Activated T-cell treated with anti-CD3 and anti-CD28 coated beads, Interleukin-2, amount 50 U/mL, for 72 hours (primary cell): ENCODE measurements at regions not wholly inside any gene's neighbourhood (a gene's known extent, or its start where the extent isn't known, plus 50 kb on each side); places are given as distances from the start of the nearest gene placed in this dataset.

Source experiments
- ATAC-seq, 2 donors: fragments of 150-1000 bp; cut with Tn5 transposase; replicated peaks in 1 of 2; 2 replicates each; pipeline ENCODE4 v1.10.0; 2021; ENCODE audit warnings: moderate library complexity in 2 of 2, mild to moderate bottlenecking in 1 of 2
- DNase-seq, 2 donors: peaks; one replicate each; pipeline ENCODE4 v3.0.0; 2021 to 2022; ENCODE audit warnings: mixed read lengths in 1 of 2
- H3K27ac Mint-ChIP-seq: one replicate; pipeline ENCODE4 v1.8.0; 2022; ENCODE audit warnings: mild to moderate bottlenecking, moderate library complexity, mixed read lengths
- H3K27me3 Mint-ChIP-seq: one replicate; pipeline ENCODE4 v1.8.0; 2022; ENCODE audit warnings: low read depth, mixed read lengths
- H3K36me3 Mint-ChIP-seq, 2 donors: one replicate each; pipeline ENCODE4 v1.8.0; 2022; ENCODE audit warnings: mixed read lengths in 2 of 2, mild to moderate bottlenecking in 1 of 2; ENCODE audit not compliant: insufficient read depth in 2 of 2
- H3K4me1 Mint-ChIP-seq: one replicate; pipeline ENCODE4 v1.8.0; 2022; ENCODE audit warnings: low read depth, mixed read lengths
- H3K4me3 Mint-ChIP-seq, 2 donors: one replicate each; pipeline ENCODE4 v1.8.0; 2022; ENCODE audit warnings: mild to moderate bottlenecking in 2 of 2, mixed read lengths in 2 of 2, moderate library complexity in 2 of 2
- H3K9me3 Mint-ChIP-seq, 2 donors: one replicate each; pipeline ENCODE4 v1.8.0; 2022; ENCODE audit warnings: mixed read lengths in 2 of 2

- no peak for DNase-seq
- peaks cover 8% of the 10 kb centered on the region for H3K27me3 Mint-ChIP-seq
- peaks cover 0 to 2% of the 10 kb centered on the region in 2 donors for H3K36me3 Mint-ChIP-seq
- no peak overlapping the region for H3K4me3 Mint-ChIP-seq
- H3K9me3 Mint-ChIP-seq, result peaks cover 3% of the 10 kb centered on the region in 2 donors
- H3K4me1 Mint-ChIP-seq, result no peaks in the 10 kb centered on the region
- no peak for ATAC-seq
- no peak overlapping the region for H3K27ac Mint-ChIP-seq
Measured at GRCh38 chr16:54685682-54686081, 245.0 kb upstream of the IRX5 start.

DNA sequence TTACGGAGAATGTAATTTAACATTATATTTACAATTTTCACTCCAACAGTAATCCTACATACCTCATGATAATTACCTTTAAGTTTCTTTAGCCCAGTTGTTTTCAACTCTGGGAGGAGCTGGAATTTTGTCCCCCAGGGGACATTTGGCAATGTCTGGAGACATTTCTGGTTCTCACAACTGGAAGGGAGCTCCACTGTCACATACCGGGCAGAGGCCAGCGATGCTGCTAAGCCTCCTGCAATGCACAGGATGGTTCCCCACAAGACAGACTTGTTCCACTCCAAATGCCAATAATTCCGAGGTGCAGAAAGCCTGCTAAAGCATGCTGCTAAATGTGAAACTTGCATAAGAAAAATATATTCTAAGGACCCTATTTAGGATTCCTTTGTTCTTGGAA is 251.1 kb upstream of the IRX5 start:
- ATAC-seq (no peak), DNase-seq (no peak)
- Mint-ChIP-seq H3K4me3 (no peak overlapping the region), H3K27ac (no peak overlapping the region), H3K4me1 (no peaks in the 10 kb centered on the region), H3K9me3 (peaks cover 0 to 3% of the 10 kb centered on the region in 2 donors), H3K27me3 (no peaks in the 10 kb centered on the region), H3K36me3 (no peaks in the 10 kb centered on the region)

DNA sequence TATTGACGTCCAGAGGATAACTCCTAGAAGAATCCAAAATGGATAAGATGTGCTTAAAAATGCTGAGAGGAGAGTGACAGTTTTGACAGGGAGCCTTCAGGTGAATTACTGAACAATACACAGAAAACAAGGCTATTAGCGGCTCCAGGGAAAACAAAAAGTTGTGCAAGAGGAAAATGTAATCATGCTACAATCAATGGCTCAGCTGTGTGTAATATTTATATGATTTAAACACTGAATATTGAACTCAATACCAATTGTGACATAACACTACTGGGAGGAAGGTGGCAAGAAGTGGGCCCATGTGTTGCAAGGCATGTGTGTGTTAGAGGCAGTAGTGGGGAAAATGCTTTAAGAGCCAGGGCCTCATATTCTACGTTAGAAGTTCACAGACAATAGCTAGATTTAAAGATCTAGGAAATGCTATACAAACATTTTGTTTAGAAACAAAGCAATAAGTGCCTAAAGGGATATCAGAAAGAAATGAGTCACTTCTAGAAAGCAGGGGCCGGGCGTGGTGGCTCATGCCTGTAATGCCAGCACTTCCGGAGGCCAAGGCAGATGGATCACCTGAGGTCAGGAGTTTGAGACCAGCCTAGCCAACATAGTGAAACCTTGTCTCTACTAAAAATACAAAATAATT is 253.2 kb upstream of the IRX5 start:
- H3K4me3 Mint-ChIP-seq, result no peak overlapping the region
- peaks cover 0 to 3% of the 10 kb centered on the region in 2 donors for H3K9me3 Mint-ChIP-seq
- no peak overlapping the region for H3K27ac Mint-ChIP-seq
- ATAC-seq (no peak), DNase-seq (no peak)
- H3K27me3 Mint-ChIP-seq, result no peaks in the 10 kb centered on the region
- H3K36me3 Mint-ChIP-seq, result no peaks in the 10 kb centered on the region
- no peaks in the 10 kb centered on the region for H3K4me1 Mint-ChIP-seq

DNA sequence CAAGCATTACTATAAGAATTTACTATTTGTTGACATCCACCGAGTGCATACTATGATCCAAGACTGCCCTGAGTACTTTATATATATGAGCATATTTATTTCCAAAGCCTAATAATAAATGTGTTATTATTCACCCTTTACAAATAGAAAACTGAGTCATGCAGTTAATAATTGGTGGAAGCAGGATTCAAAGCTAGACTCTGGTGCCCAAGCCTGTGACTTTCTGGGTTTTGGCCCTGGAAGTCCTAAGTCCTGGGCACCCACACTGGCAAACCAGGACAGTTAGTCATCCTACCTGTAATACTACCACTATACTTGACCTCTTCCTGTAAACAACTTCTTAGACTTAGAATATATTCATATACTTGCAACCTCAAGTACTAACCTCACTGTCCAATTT is 257.4 kb upstream of the IRX5 start:
- H3K36me3 Mint-ChIP-seq, result no peaks in the 10 kb centered on the region
- no peaks in the 10 kb centered on the region for H3K27me3 Mint-ChIP-seq
- H3K4me3 Mint-ChIP-seq, result no peak overlapping the region
- no peaks in the 10 kb centered on the region for H3K4me1 Mint-ChIP-seq
- no peak for ATAC-seq
- peaks cover 0 to 3% of the 10 kb centered on the region in 2 donors for H3K9me3 Mint-ChIP-seq
- DNase-seq, result no peak
- H3K27ac Mint-ChIP-seq, result no peak overlapping the region

DNA sequence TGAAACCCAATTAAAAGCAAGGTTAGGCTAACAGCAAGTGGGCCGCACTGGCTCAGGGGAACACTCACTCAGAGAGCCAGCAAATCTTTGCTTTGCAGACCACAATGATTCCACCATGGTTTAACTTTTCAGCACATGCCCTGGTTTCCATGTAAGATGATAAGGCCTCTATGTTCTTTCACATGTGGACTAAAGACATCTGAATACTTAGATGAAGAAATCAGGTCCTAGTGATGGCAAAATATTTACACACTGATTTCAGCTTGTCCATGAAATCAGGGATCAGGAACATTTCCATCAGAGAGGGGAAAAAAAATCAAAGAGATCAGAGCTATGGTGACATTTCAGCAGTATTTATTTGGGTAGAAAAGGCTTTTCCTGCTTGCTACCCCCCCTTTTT is 258.2 kb upstream of the IRX5 start:
- no peak for ATAC-seq
- Mint-ChIP-seq H3K36me3 (no peaks in the 10 kb centered on the region), H3K4me1 (no peaks in the 10 kb centered on the region), H3K9me3 (peaks cover 0 to 3% of the 10 kb centered on the region in 2 donors), H3K27ac (no peak overlapping the region), H3K4me3 (no peak overlapping the region), H3K27me3 (no peaks in the 10 kb centered on the region)
- no peak for DNase-seq

GRCh38 chr16:54657709-54658102 is 273.0 kb upstream of the IRX5 start:
- no peak overlapping the region for H3K27ac Mint-ChIP-seq
- H3K27me3 Mint-ChIP-seq, result peaks cover 27% of the 10 kb centered on the region
- no peak for DNase-seq
- no peak for ATAC-seq
- no peak overlapping the region for H3K4me3 Mint-ChIP-seq
- H3K4me1 Mint-ChIP-seq, result no peaks in the 10 kb centered on the region
- H3K9me3 Mint-ChIP-seq, result peaks cover 0 to 5% of the 10 kb centered on the region in 2 donors
- no peaks in the 10 kb centered on the region for H3K36me3 Mint-ChIP-seq

- Mint-ChIP-seq H3K27me3 (peaks cover 27% of the 10 kb centered on the region), H3K9me3 (peaks cover 0 to 3% of the 10 kb centered on the region in 2 donors), H3K27ac (no peak overlapping the region), H3K4me3 (no peak overlapping the region), H3K4me1 (no peaks in the 10 kb centered on the region), H3K36me3 (no peaks in the 10 kb centered on the region)
- ATAC-seq (no peak), DNase-seq (no peak)
Measured at GRCh38 chr16:54657058-54657708, 273.5 kb upstream of the IRX5 start.

- Mint-ChIP-seq H3K27ac (no peak overlapping the region), H3K27me3 (peaks cover 34% of the 10 kb centered on the region), H3K9me3 (peaks cover 0 to 3% of the 10 kb centered on the region in 2 donors), H3K4me1 (no peaks in the 10 kb centered on the region), H3K4me3 (no peak overlapping the region), H3K36me3 (no peaks in the 10 kb centered on the region)
- no peak for ATAC-seq
- DNase-seq, result no peak
Measured at GRCh38 chr16:54655121-54655590, 275.5 kb upstream of the IRX5 start.

GRCh38 chr16:54654429-54654828 is 276.2 kb upstream of the IRX5 start:
- Mint-ChIP-seq H3K9me3 (peaks cover 0 to 3% of the 10 kb centered on the region in 2 donors), H3K36me3 (no peaks in the 10 kb centered on the region), H3K4me3 (no peak overlapping the region), H3K27me3 (peaks cover 41% of the 10 kb centered on the region), H3K4me1 (no peaks in the 10 kb centered on the region), H3K27ac (no peak overlapping the region)
- DNase-seq, result no peak
- no peak for ATAC-seq

- no peaks in the 10 kb centered on the region for H3K4me1 Mint-ChIP-seq
- ATAC-seq, result no peak
- H3K9me3 Mint-ChIP-seq, result peaks cover 0 to 3% of the 10 kb centered on the region in 2 donors
- no peak overlapping the region for H3K4me3 Mint-ChIP-seq
- no peak overlapping the region for H3K27ac Mint-ChIP-seq
- H3K36me3 Mint-ChIP-seq, result no peaks in the 10 kb centered on the region
- H3K27me3 Mint-ChIP-seq, result peaks cover 44% of the 10 kb centered on the region
- no peak for DNase-seq
Measured at GRCh38 chr16:54652201-54652770, 278.4 kb upstream of the IRX5 start.

DNA sequence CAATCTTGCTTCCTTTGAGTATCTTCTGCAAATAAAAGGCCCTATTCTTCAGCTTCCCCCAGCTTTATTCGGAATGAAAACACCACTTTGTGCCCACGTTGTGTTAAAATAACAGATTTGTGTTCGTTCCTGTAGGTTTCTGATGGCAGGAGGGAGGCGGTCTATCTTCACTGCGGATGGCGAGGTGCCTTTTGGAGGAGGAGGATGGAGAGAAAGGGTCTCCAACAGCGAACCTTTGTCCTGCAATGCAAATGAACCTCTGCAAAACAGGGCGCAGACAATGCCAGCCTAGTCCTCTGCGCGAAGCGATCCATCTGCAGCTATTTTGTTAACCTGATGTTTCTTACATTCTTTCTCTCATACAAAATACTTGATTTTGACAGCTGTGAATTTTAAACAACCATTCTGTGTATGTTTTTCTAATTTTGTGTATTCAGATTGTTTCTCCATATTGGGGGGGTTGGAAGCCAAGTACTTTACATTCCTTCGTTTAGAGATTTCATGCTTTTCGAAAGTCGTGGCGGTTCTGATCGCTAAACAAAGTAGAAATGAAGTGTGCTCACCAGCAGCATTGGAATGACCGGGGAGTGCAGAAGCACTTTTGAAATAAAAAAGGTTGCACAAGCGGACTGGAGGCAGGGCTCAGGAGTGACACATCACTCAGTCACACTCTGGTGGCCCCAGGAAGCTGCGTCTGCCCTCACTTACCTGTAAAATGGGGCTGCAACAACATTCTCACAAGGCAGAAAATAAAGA is 279.0 kb upstream of the IRX5 start:
- DNase-seq, result no peak
- no peak overlapping the region for H3K27ac Mint-ChIP-seq
- no peak for ATAC-seq
- H3K9me3 Mint-ChIP-seq, result peaks cover 0 to 3% of the 10 kb centered on the region in 2 donors
- H3K27me3 Mint-ChIP-seq, result peaks cover 44% of the 10 kb centered on the region
- no peak overlapping the region for H3K4me3 Mint-ChIP-seq
- no peaks in the 10 kb centered on the region for H3K36me3 Mint-ChIP-seq
- H3K4me1 Mint-ChIP-seq, result no peaks in the 10 kb centered on the region

- ATAC-seq (no peak), DNase-seq (no peak)
- Mint-ChIP-seq H3K27me3 (peaks cover 34% of the 10 kb centered on the region), H3K36me3 (no peaks in the 10 kb centered on the region), H3K27ac (no peak overlapping the region), H3K9me3 (peaks cover 0 to 3% of the 10 kb centered on the region in 2 donors), H3K4me1 (no peaks in the 10 kb centered on the region), H3K4me3 (no peak overlapping the region)
Measured at GRCh38 chr16:54649876-54650275, 280.8 kb upstream of the IRX5 start.

GRCh38 chr16:54648575-54648974 is 282.1 kb upstream of the IRX5 start:
- no peaks in the 10 kb centered on the region for H3K4me1 Mint-ChIP-seq
- H3K36me3 Mint-ChIP-seq, result no peaks in the 10 kb centered on the region
- H3K9me3 Mint-ChIP-seq, result peaks cover 0 to under 1% of the 10 kb centered on the region in 2 donors
- no peak overlapping the region for H3K4me3 Mint-ChIP-seq
- no peak for DNase-seq
- H3K27ac Mint-ChIP-seq, result no peak overlapping the region
- no peak for ATAC-seq
- H3K27me3 Mint-ChIP-seq, result peaks cover 21% of the 10 kb centered on the region
